Nephron progenitor cell (in vitro differentiated cells): ENCODE measurements at regions not wholly inside any gene's neighbourhood (a gene's known extent, or its start where the extent isn't known, plus 50 kb on each side); places are given as distances from the start of the nearest gene placed in this dataset.
A peak's percentile ranks its signal among the peaks of the same experiment; 100 is the strongest.

Experiments
- DNase-seq: peaks from one replicate; pipeline ENCODE4 v3.0.0; 2021
- H3K27ac Mint-ChIP-seq: 2 replicates; pipeline ENCODE4 v1.8.0; 2021; ENCODE audit warnings: mild to moderate bottlenecking, moderate library complexity, mixed read lengths
- H3K27me3 Mint-ChIP-seq: 2 replicates; pipeline ENCODE4 v1.8.0; 2021; ENCODE audit warnings: mild to moderate bottlenecking, low read depth, mixed read lengths; ENCODE audit not compliant: poor library complexity
- H3K36me3 Mint-ChIP-seq: 2 replicates; pipeline ENCODE4 v1.8.0; 2021; ENCODE audit warnings: low read depth, mixed read lengths
- H3K4me1 Mint-ChIP-seq: 2 replicates; pipeline ENCODE4 v1.8.0; 2021; ENCODE audit warnings: mixed read lengths
- H3K4me3 Mint-ChIP-seq: 2 replicates; pipeline ENCODE4 v1.8.0; 2021; ENCODE audit warnings: mild to moderate bottlenecking, moderate library complexity, mixed read lengths
- H3K9me3 Mint-ChIP-seq: 2 replicates; pipeline ENCODE4 v1.8.0; 2021; ENCODE audit warnings: mild to moderate bottlenecking, moderate library complexity, mixed read lengths
- CTCF ChIP-seq: fragments of 200-600 bp; sonication (generic); IDR thresholded peaks from 2 replicates; pipeline ENCODE4 v1.5.0; 2021; ENCODE audit warnings: antibody characterized with exemption

- H3K4me3 Mint-ChIP-seq: no peak overlapping the region
- TF ChIP-seq CTCF: no peak
Measured at GRCh38 chr20:40477805-40478204, 211.2 kb downstream of the MAFB start.

DNA sequence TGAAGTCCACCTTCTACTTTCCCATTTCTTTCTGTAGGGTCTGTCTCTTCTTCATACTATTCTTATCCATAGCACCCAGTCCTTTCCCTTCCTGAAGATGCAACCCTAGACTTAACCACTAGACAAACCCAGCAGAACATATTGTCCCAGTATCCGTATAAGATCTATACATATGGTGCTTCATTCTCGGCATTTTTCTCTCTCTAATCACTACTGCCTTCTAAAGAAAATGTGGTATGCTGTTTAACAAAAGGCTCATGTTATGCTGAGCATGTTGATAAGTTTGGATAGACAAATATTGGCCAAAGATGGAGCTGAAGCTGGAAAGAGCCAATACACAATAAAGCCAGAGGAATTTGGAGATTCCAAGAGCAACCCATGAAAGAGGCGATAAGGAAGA is 212.6 kb downstream of the MAFB start:
- Mint-ChIP-seq H3K36me3 (no peaks in the 10 kb centered on the region), H3K27ac (no peak overlapping the region), H3K9me3 (no peaks in the 10 kb centered on the region), H3K4me3 (no peak overlapping the region), H3K4me1 (no peaks in the 10 kb centered on the region), H3K27me3 (peaks cover 10% of the 10 kb centered on the region)
- no peak for DNase-seq
- no peak for TF ChIP-seq CTCF

More at GRCh38 chr20:40477805-40478204, 211.2 kb downstream of the MAFB start:
- Mint-ChIP-seq H3K36me3 (no peaks in the 10 kb centered on the region), H3K9me3 (no peaks in the 10 kb centered on the region), H3K27ac (no peak overlapping the region), H3K27me3 (peaks cover 7% of the 10 kb centered on the region), H3K4me1 (no peaks in the 10 kb centered on the region)
- DNase-seq: no peak

DNA sequence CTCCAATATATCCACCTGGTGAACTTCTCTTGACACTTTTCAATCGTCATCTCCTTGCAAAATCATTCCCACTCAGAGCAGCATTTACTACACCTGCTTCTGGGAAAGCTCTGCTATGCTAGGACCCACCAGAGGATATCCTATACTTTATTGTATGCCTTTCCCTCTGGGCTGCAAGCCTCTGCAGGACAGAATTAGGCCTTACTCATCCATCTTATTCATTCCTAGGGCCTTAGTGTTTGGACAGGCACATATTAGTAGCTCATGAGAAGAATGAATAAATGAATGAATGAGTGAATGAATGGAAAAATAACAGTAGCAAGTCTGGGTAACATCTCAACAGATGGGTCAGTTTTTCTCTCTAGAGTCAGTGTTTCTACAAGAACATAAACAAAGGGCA is 216.1 kb downstream of the MAFB start:
- Mint-ChIP-seq H3K4me3 (no peak overlapping the region), H3K4me1 (peaks cover 5% of the 10 kb centered on the region), H3K27ac (no peak overlapping the region), H3K36me3 (no peaks in the 10 kb centered on the region), H3K9me3 (no peaks in the 10 kb centered on the region), H3K27me3 (peaks cover 16% of the 10 kb centered on the region)
- DNase-seq: no peak
- TF ChIP-seq CTCF: no peak

- peak; percentile 25 for DNase-seq
- Mint-ChIP-seq H3K4me1 (peaks cover 14% of the 10 kb centered on the region), H3K36me3 (no peaks in the 10 kb centered on the region), H3K27me3 (peaks cover 16% of the 10 kb centered on the region), H3K27ac (no peak overlapping the region), H3K9me3 (no peaks in the 10 kb centered on the region), H3K4me3 (no peak overlapping the region)
- peak; percentile 45 for TF ChIP-seq CTCF
Measured at GRCh38 chr20:40471261-40471629, 217.8 kb downstream of the MAFB start.

- H3K36me3 Mint-ChIP-seq: no peaks in the 10 kb centered on the region
- H3K4me1 Mint-ChIP-seq: peaks cover 14% of the 10 kb centered on the region
- no peak for DNase-seq
- TF ChIP-seq CTCF: no peak
- no peaks in the 10 kb centered on the region for H3K9me3 Mint-ChIP-seq
- H3K27ac Mint-ChIP-seq: no peak overlapping the region
- H3K27me3 Mint-ChIP-seq: peaks cover 18% of the 10 kb centered on the region
- H3K4me3 Mint-ChIP-seq: no peak overlapping the region
Measured at GRCh38 chr20:40470445-40471260, 218.4 kb downstream of the MAFB start.

GRCh38 chr20:40468759-40469158 is 220.3 kb downstream of the MAFB start:
- Mint-ChIP-seq H3K36me3 (no peaks in the 10 kb centered on the region), H3K27ac (no peak overlapping the region), H3K4me1 (peaks cover 14% of the 10 kb centered on the region), H3K9me3 (no peaks in the 10 kb centered on the region), H3K4me3 (no peak overlapping the region), H3K27me3 (peaks cover 21% of the 10 kb centered on the region)
- DNase-seq: no peak
- TF ChIP-seq CTCF: no peak
